ENCODE measurements at regions not wholly inside any gene's neighbourhood (a gene's known extent, or its start where the extent isn't known, plus 50 kb on each side); places are given as distances from the start of the nearest gene placed in this dataset.

DNA sequence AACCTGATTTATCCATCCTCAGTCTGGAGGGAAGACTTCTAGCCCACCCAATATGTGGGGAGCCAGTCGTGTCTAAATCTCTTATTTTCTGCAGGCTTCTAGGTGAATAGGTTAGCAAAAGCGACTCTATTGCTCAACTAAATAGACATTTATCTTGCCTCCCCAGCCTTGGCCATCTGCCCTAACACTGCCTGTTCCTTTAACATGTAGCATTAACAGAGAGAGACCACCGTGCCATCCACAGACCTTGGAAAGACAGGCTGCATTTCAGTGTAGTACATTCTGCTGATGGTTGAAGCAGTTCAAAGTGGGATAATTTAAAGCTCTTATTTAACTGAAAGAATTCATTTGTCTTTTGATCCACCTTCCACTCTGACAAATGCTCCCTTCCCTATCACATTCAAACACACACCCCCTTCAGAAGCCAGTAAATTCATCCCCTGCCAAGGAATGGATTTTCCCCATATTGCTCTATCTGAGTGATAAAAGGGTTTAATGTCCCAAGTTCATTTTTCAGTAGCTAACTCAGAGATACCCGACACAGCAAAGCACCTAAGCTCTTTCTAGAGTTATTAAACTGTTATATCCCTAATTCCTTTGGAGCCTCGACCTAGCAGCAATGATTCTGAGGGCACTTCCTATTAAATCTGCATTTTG is 58.1 kb upstream of the COX10 start:
- TF ChIP-seq CTCF (IDR thresholded peaks at IDR 0.05), result no peak
- no peak for TF ChIP-seq POLR2AphosphoS5 (IDR thresholded peaks at IDR 0.05)

All from gastroesophageal sphincter (tissue), 3 donors.